ENCODE measurements at regions not wholly inside any gene's neighbourhood (a gene's known extent, or its start where the extent isn't known, plus 50 kb on each side); places are given as distances from the start of the nearest gene placed in this dataset.

GRCh38 chr1:200274116-200274515 is 135.7 kb downstream of the ZNF281 start:
- no peak for TF ChIP-seq CTCF (conservative IDR thresholded peaks at IDR 0.05 in 1 of 2, IDR thresholded peaks at IDR 0.05 in 1 of 2; ENCODE audit: extremely low read depth in 1 of 2, insufficient read depth in 1 of 2, low read depth in 1 of 2, low read length in 2 of 2)
- no peak for TF ChIP-seq EZH2 (IDR thresholded peaks at IDR 0.05; ENCODE audit: borderline replicate concordance, low read length)
